IPS-20b (cell line): ENCODE measurements at regions not wholly inside any gene's neighbourhood (a gene's known extent, or its start where the extent isn't known, plus 50 kb on each side); places are given as distances from the start of the nearest gene placed in this dataset.

Experiments used
- H3K27ac ChIP-seq: one replicate; pipeline ENCODE4 v1.5.1; 2013; ENCODE audit warnings: low read length
- H3K27me3 ChIP-seq: 2 replicates; pipeline ENCODE4 v1.6.1; 2013; ENCODE audit warnings: mild to moderate bottlenecking, low read length, inconsistent platforms; ENCODE audit not compliant: insufficient read depth
- H3K36me3 ChIP-seq: 2 replicates; pipeline ENCODE4 v1.6.1; 2013; ENCODE audit warnings: low read depth, mild to moderate bottlenecking, inconsistent platforms, low read length, moderate library complexity; ENCODE audit not compliant: insufficient read depth
- H3K4me1 ChIP-seq: 2 replicates; pipeline ENCODE4 v1.6.1; 2013; ENCODE audit warnings: mild to moderate bottlenecking, control low read depth, inconsistent platforms, low read length, moderate library complexity; ENCODE audit not compliant: insufficient read depth
- H3K4me3 ChIP-seq: 2 replicates; pipeline ENCODE4 v1.5.1; 2013; ENCODE audit warnings: mild to moderate bottlenecking, low read length, inconsistent platforms
- H3K9ac ChIP-seq: 2 replicates; pipeline ENCODE4 v1.6.1; 2013; ENCODE audit warnings: low read depth, mild to moderate bottlenecking, inconsistent platforms, low read length, moderate library complexity
- H3K9me3 ChIP-seq: 2 replicates; pipeline ENCODE4 v1.6.1; 2013; ENCODE audit warnings: mild to moderate bottlenecking, low read depth, low read length, inconsistent platforms; ENCODE audit not compliant: insufficient read depth

- Histone ChIP-seq H3K27me3 (no peaks in the 10 kb centered on the region), H3K27ac (no peak overlapping the region)
Measured at GRCh38 chr20:57102160-57102559, 164.3 kb downstream of the BMP7 start.

GRCh38 chr20:57102566-57102965 is 163.9 kb downstream of the BMP7 start:
- Histone ChIP-seq H3K4me1 (no peaks in the 10 kb centered on the region), H3K9ac (no peak overlapping the region), H3K4me3 (no peak overlapping the region), H3K9me3 (no peaks in the 10 kb centered on the region), H3K36me3 (no peaks in the 10 kb centered on the region), H3K27ac (no peak overlapping the region), H3K27me3 (no peaks in the 10 kb centered on the region)

More at GRCh38 chr20:57102160-57102559, 164.3 kb downstream of the BMP7 start:
- no peaks in the 10 kb centered on the region for H3K4me1 ChIP-seq
- no peaks in the 10 kb centered on the region for H3K9me3 ChIP-seq
- no peak overlapping the region for H3K4me3 ChIP-seq
- H3K9ac ChIP-seq = no peak overlapping the region
- H3K36me3 ChIP-seq = no peaks in the 10 kb centered on the region

- Histone ChIP-seq H3K27me3 (no peaks in the 10 kb centered on the region), H3K4me1 (no peaks in the 10 kb centered on the region), H3K9ac (no peak overlapping the region), H3K9me3 (no peaks in the 10 kb centered on the region), H3K4me3 (no peak overlapping the region), H3K36me3 (no peaks in the 10 kb centered on the region), H3K27ac (no peak overlapping the region)
Measured at GRCh38 chr20:57103146-57103800, 163.2 kb downstream of the BMP7 start.

- Histone ChIP-seq H3K9ac (no peak overlapping the region), H3K27me3 (no peaks in the 10 kb centered on the region), H3K4me1 (no peaks in the 10 kb centered on the region), H3K4me3 (no peak overlapping the region), H3K9me3 (no peaks in the 10 kb centered on the region), H3K36me3 (no peaks in the 10 kb centered on the region), H3K27ac (no peak overlapping the region)
Measured at GRCh38 chr20:57104113-57104512, 162.3 kb downstream of the BMP7 start.

- no peaks in the 10 kb centered on the region for H3K27me3 ChIP-seq
- no peak overlapping the region for H3K9ac ChIP-seq
- no peaks in the 10 kb centered on the region for H3K9me3 ChIP-seq
- no peak overlapping the region for H3K27ac ChIP-seq
- H3K4me1 ChIP-seq = no peaks in the 10 kb centered on the region
- H3K4me3 ChIP-seq = no peak overlapping the region
- H3K36me3 ChIP-seq = no peaks in the 10 kb centered on the region
Measured at GRCh38 chr20:57104651-57105204, 161.7 kb downstream of the BMP7 start.

- Histone ChIP-seq H3K36me3 (no peaks in the 10 kb centered on the region), H3K27me3 (no peaks in the 10 kb centered on the region), H3K9ac (no peak overlapping the region), H3K4me1 (no peaks in the 10 kb centered on the region), H3K27ac (no peak overlapping the region), H3K4me3 (no peak overlapping the region), H3K9me3 (no peaks in the 10 kb centered on the region)
Measured at GRCh38 chr20:57106030-57106682, 160.3 kb downstream of the BMP7 start.

GRCh38 chr20:57106692-57107091 is 159.7 kb downstream of the BMP7 start:
- Histone ChIP-seq H3K4me3 (no peak overlapping the region), H3K36me3 (no peaks in the 10 kb centered on the region), H3K27me3 (no peaks in the 10 kb centered on the region), H3K9ac (no peak overlapping the region), H3K9me3 (no peaks in the 10 kb centered on the region), H3K4me1 (no peaks in the 10 kb centered on the region), H3K27ac (no peak overlapping the region)

- H3K36me3 ChIP-seq = no peaks in the 10 kb centered on the region
- H3K27me3 ChIP-seq = no peaks in the 10 kb centered on the region
- H3K9ac ChIP-seq = no peak overlapping the region
- no peaks in the 10 kb centered on the region for H3K4me1 ChIP-seq
- H3K9me3 ChIP-seq = no peaks in the 10 kb centered on the region
- no peak overlapping the region for H3K27ac ChIP-seq
- no peak overlapping the region for H3K4me3 ChIP-seq
Measured at GRCh38 chr20:57107208-57107607, 159.2 kb downstream of the BMP7 start.

- H3K4me1 ChIP-seq = no peaks in the 10 kb centered on the region
- no peak overlapping the region for H3K9ac ChIP-seq
- H3K36me3 ChIP-seq = no peaks in the 10 kb centered on the region
- no peaks in the 10 kb centered on the region for H3K27me3 ChIP-seq
- no peak overlapping the region for H3K27ac ChIP-seq
- H3K4me3 ChIP-seq = no peak overlapping the region
- no peaks in the 10 kb centered on the region for H3K9me3 ChIP-seq
Measured at GRCh38 chr20:57108218-57108617, 158.2 kb downstream of the BMP7 start.

GRCh38 chr20:57108742-57109570 is 157.5 kb downstream of the BMP7 start:
- H3K4me3 ChIP-seq = no peak overlapping the region
- H3K27me3 ChIP-seq = no peaks in the 10 kb centered on the region
- H3K27ac ChIP-seq = no peak overlapping the region
- H3K9me3 ChIP-seq = no peaks in the 10 kb centered on the region
- H3K4me1 ChIP-seq = no peaks in the 10 kb centered on the region
- H3K36me3 ChIP-seq = no peaks in the 10 kb centered on the region
- no peak overlapping the region for H3K9ac ChIP-seq

GRCh38 chr20:57109571-57109953 is 156.9 kb downstream of the BMP7 start:
- Histone ChIP-seq H3K9ac (no peak overlapping the region), H3K4me3 (no peak overlapping the region), H3K4me1 (no peaks in the 10 kb centered on the region), H3K9me3 (no peaks in the 10 kb centered on the region), H3K36me3 (no peaks in the 10 kb centered on the region), H3K27ac (no peak overlapping the region), H3K27me3 (no peaks in the 10 kb centered on the region)
